Body of pancreas (tissue), 4 donors: ENCODE measurements at regions not wholly inside any gene's neighbourhood (a gene's known extent, or its start where the extent isn't known, plus 50 kb on each side); places are given as distances from the start of the nearest gene placed in this dataset.

Experiments
- ATAC-seq: fragments of 150-250 bp; one replicate; pipeline ENCODE4 v1.9.1; 2016
- DNase-seq, 4 donors: peaks; one replicate each; pipeline ENCODE4 v3.0.0-alpha.2; 2019
- H3K27ac ChIP-seq, 4 donors: fragments of 200-600 bp; sonication (generic); 1 replicate in 3 of 4; 2 replicates in 1 of 4; pipeline versions ENCODE4 v1.5.1 to v1.6.1; 2016 to 2019; ENCODE audit warnings: mild to moderate bottlenecking in 1 of 4, mixed read lengths in 1 of 4, moderate library complexity in 1 of 4
- H3K27me3 ChIP-seq, 2 donors: fragments of 200-600 bp; sonication (generic); one replicate each; pipeline ENCODE4 v1.6.0; 2016; ENCODE audit warnings: mild to moderate bottlenecking in 1 of 2
- H3K36me3 ChIP-seq, 2 donors: fragments of 200-600 bp; sonication (generic); replicated peaks in 1 of 2; 2 replicates each; pipeline ENCODE4 v1.5.1; 2016; ENCODE audit warnings: low read depth in 2 of 2; ENCODE audit not compliant: insufficient read depth in 1 of 2
- H3K4me1 ChIP-seq: fragments of 200-600 bp; sonication (generic); one replicate; pipeline ENCODE4 v1.6.0; 2016
- H3K4me3 ChIP-seq, 2 donors: fragments of 200-600 bp; sonication (generic); 1 replicate in 1 of 2; 2 replicates in 1 of 2; pipeline ENCODE4 v1.5.1; 2016 to 2019
- H3K9me3 ChIP-seq, 3 donors: fragments of 200-600 bp; sonication (generic); 1 replicate in 2 of 3; 2 replicates in 1 of 3; pipeline ENCODE4 v1.5.1; 2016
- POLR2A ChIP-seq, 3 donors: fragments of 450-650 bp; IDR thresholded peaks; one replicate each; pipeline ENCODE4 v1.6.1; 2016; ENCODE audit warnings: antibody characterized with exemption in 3 of 3, mild to moderate bottlenecking in 2 of 3
- WGBS, 2 donors: methylation state at CpG; one replicate each; pipeline ENCODE4 v1.1.5; 2017; 5-methylcytosine and 5-hydroxymethylcytosine counted together
- intact Hi-C: fragments of 100-400 bp; cut with DNase I; formaldehyde crosslinking; loops from one replicate; pipeline ENCODE4 v1.15.1; 2023
- TF ChIP-seq, protein P1 (sequence below), 7 experiments: fragments of 450-650 bp in 4 of 7; fragments of 200-600 bp in 3 of 7; sonication (generic) in 3 of 7; IDR thresholded peaks; one replicate each; pipeline ENCODE4 v1.5.1; 2016 to 2019; ENCODE audit warnings: antibody characterized with exemption in 7 of 7

- H3K4me3 ChIP-seq: no peak overlapping the region
- H3K9me3 ChIP-seq: no peaks in the 10 kb centered on the region
- H3K4me1 ChIP-seq: peaks cover 53% of the 10 kb centered on the region
- ATAC-seq: peak; percentile 45
- peak overlapping the region; percentile 86 to 94 (median 89) for H3K27ac ChIP-seq
- no peaks in the 10 kb centered on the region for H3K36me3 ChIP-seq
- DNase-seq: peak; percentile 48 to 66 (median 56)
- intact Hi-C loops: no loop called here
- 44 to 53% methylated on average over 3 to 6 of the region's 6 CpGs for WGBS, 2 donors
- H3K27me3 ChIP-seq: no peaks in the 10 kb centered on the region
- no peak for TF ChIP-seq POLR2A (IDR thresholded peaks at IDR 0.05)
- TF ChIP-seq, protein P1, sequence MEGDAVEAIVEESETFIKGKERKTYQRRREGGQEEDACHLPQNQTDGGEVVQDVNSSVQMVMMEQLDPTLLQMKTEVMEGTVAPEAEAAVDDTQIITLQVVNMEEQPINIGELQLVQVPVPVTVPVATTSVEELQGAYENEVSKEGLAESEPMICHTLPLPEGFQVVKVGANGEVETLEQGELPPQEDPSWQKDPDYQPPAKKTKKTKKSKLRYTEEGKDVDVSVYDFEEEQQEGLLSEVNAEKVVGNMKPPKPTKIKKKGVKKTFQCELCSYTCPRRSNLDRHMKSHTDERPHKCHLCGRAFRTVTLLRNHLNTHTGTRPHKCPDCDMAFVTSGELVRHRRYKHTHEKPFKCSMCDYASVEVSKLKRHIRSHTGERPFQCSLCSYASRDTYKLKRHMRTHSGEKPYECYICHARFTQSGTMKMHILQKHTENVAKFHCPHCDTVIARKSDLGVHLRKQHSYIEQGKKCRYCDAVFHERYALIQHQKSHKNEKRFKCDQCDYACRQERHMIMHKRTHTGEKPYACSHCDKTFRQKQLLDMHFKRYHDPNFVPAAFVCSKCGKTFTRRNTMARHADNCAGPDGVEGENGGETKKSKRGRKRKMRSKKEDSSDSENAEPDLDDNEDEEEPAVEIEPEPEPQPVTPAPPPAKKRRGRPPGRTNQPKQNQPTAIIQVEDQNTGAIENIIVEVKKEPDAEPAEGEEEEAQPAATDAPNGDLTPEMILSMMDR (IDR thresholded peaks at IDR 0.05): peak in 1 of 7 experiments; percentile 24
These were observed 154.9 kb downstream of the MRPL14 start for GRCh38 chr6:43972179-43972912.

GRCh38 chr6:43971776-43972126 is 155.5 kb downstream of the MRPL14 start:
- H3K4me1 ChIP-seq: peaks cover 53% of the 10 kb centered on the region
- H3K9me3 ChIP-seq: no peaks in the 10 kb centered on the region
- no peak overlapping the region for H3K4me3 ChIP-seq
- H3K27me3 ChIP-seq: no peaks in the 10 kb centered on the region
- no peak for TF ChIP-seq POLR2A (IDR thresholded peaks at IDR 0.05)
- no peaks in the 10 kb centered on the region for H3K36me3 ChIP-seq
- 82 to 91% methylated on average over 2 of the region's 2 CpGs for WGBS, 2 donors
- ATAC-seq: no peak
- DNase-seq: no peak
- intact Hi-C loops: no loop called here
- peak overlapping the region; percentile 86 to 94 (median 89) for H3K27ac ChIP-seq

GRCh38 chr6:43970913-43971775 is 156.1 kb downstream of the MRPL14 start:
- no peaks in the 10 kb centered on the region for H3K9me3 ChIP-seq
- WGBS, 2 donors: 47 to 63% methylated on average over 8 of the region's 8 CpGs
- DNase-seq (peak; percentile 83 to 94 (median 91)), ATAC-seq (peak; percentile 53)
- intact Hi-C loops: no loop called here
- no peak for TF ChIP-seq POLR2A (IDR thresholded peaks at IDR 0.05)
- TF ChIP-seq, protein P1 (IDR thresholded peaks at IDR 0.05): no peak
- peak overlapping the region; percentile 86 to 94 (median 89) for H3K27ac ChIP-seq
- H3K4me3 ChIP-seq: no peak overlapping the region
- peaks cover 53% of the 10 kb centered on the region for H3K4me1 ChIP-seq
- H3K36me3 ChIP-seq: no peaks in the 10 kb centered on the region
- no peaks in the 10 kb centered on the region for H3K27me3 ChIP-seq

DNA sequence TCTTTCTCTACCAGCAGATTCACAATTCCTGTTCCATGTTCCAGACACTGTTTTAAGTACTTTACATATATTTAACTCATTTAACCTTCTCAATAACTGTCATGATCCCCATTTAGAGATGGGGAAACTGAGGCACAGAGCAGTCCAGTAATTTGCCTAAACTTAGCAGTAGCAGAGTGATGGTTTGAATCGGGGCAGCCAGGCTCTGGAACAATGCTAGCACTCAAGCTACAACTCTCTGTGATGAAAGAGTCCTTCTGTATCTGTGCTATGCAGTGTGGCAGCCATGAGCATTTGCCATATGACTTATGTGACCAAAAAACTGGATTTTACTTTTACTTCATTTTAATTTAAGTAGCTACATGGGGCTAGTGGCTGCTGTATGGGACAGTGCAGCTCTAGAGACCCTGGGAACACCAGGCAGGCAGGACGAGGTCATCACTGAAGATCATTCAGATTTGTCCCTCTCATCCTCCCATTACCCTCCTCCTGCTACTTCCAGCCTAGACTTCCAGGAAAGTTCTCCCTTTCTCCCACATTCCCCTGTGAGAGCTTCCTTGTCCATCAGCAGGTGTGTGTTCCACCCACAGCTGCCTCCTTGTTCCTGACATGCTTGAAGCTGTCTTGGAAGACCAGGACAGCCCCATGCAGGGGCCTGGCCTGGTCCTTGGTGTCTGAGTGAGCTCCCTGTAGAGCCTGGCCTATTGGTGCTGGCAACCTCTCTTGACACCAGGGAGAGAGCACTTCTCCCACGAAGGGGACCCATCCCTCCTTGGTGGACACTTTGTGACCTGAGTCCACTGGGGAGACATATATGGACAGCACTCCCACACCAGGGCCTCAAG is 157.0 kb downstream of the MRPL14 start:
- peak overlapping the region; percentile 47 to 90 (median 87) for H3K27ac ChIP-seq
- ATAC-seq: no peak
- intact Hi-C loops: no loop called here

More for the DNA sequence above, 157.0 kb downstream of the MRPL14 start:
- H3K4me3 ChIP-seq: no peak overlapping the region
- 64 to 81% methylated on average over 3 of the region's 3 CpGs for WGBS, 2 donors
- DNase-seq: peak in 2 of 4 donors; percentile 7 to 11
- H3K9me3 ChIP-seq: no peaks in the 10 kb centered on the region
- no peaks in the 10 kb centered on the region for H3K27me3 ChIP-seq
- H3K36me3 ChIP-seq: no peaks in the 10 kb centered on the region
- TF ChIP-seq, protein P1 (IDR thresholded peaks at IDR 0.05): no peak
- no peak for TF ChIP-seq POLR2A (IDR thresholded peaks at IDR 0.05)
- H3K4me1 ChIP-seq: peaks cover 53% of the 10 kb centered on the region
